ENCODE measurements at regions not wholly inside any gene's neighbourhood (a gene's known extent, or its start where the extent isn't known, plus 50 kb on each side); places are given as distances from the start of the nearest gene placed in this dataset.
"Not testable (repeated sequence)": the region's sequence is repeated elsewhere in the genome, so short reads cannot be mapped to it uniquely, and the experiment has no call there.

GRCh38 chr10:63675171-63675570 lies 154.0 kb downstream of the REEP3 start:
- no peak for DNase-seq

GRCh38 chr10:63677001-63677400 lies 155.8 kb downstream of the REEP3 start:
- no peak for DNase-seq

GRCh38 chr10:63680545-63680944 lies 159.3 kb downstream of the REEP3 start:
- not testable (repeated sequence) for DNase-seq

GRCh38 chr10:63681993-63682697 lies 160.9 kb downstream of the REEP3 start:
- no peak for DNase-seq

GRCh38 chr10:63682698-63683052 lies 161.5 kb downstream of the REEP3 start:
- DNase-seq: not testable (repeated sequence)

- no peak for DNase-seq
These were observed 162.0 kb downstream of the REEP3 start for GRCh38 chr10:63683223-63683622.

GRCh38 chr10:63683686-63684085 lies 162.5 kb downstream of the REEP3 start:
- no peak for DNase-seq

GRCh38 chr10:63684257-63684936 lies 163.2 kb downstream of the REEP3 start:
- no peak for DNase-seq

GRCh38 chr10:63689768-63690167 lies 168.6 kb downstream of the REEP3 start:
- DNase-seq: no peak

- DNase-seq: no peak
These were observed 171.2 kb downstream of the REEP3 start for GRCh38 chr10:63692220-63692896.

- DNase-seq: not testable (repeated sequence)
These were observed 171.8 kb downstream of the REEP3 start for GRCh38 chr10:63693021-63693420.

GRCh38 chr10:63696205-63696604 lies 175.0 kb downstream of the REEP3 start:
- no peak for DNase-seq

GRCh38 chr10:63697956-63698786 lies 177.0 kb downstream of the REEP3 start:
- no peak for DNase-seq

- no peak for DNase-seq
These were observed 177.6 kb downstream of the REEP3 start for GRCh38 chr10:63698787-63699150.

- DNase-seq: no peak
These were observed 178.8 kb downstream of the REEP3 start for GRCh38 chr10:63699785-63700613.

GRCh38 chr10:63700631-63701156 lies 179.5 kb downstream of the REEP3 start:
- DNase-seq: no peak

GRCh38 chr10:63702092-63702491 lies 180.9 kb downstream of the REEP3 start:
- DNase-seq: no peak

GRCh38 chr10:63703113-63703670 lies 182.0 kb downstream of the REEP3 start:
- DNase-seq: no peak

- no peak for DNase-seq
These were observed 182.6 kb downstream of the REEP3 start for GRCh38 chr10:63703740-63704345.

GRCh38 chr10:63707254-63707910 lies 186.2 kb downstream of the REEP3 start:
- DNase-seq: no peak

GRCh38 chr10:63708421-63708820 lies 187.2 kb downstream of the REEP3 start:
- DNase-seq: no peak
